Right lobe of liver (tissue), 6 donors: ENCODE measurements at regions not wholly inside any gene's neighbourhood (a gene's known extent, or its start where the extent isn't known, plus 50 kb on each side); places are given as distances from the start of the nearest gene placed in this dataset.

Experiments used
- ATAC-seq, 4 donors: fragments of 200-7000 bp; cut with Tn5 transposase; one replicate each; pipeline ENCODE4 v1.9.1; 2020; ENCODE audit warnings: mild to moderate bottlenecking in 4 of 4, moderate library complexity in 4 of 4
- DNase-seq, 3 donors: peaks; one replicate each; pipeline ENCODE4 v3.0.0-alpha.2; 2020
- H3K27ac ChIP-seq, 3 donors: fragments of 200-600 bp; one replicate each; pipeline ENCODE4 v1.8.0; 2022
- H3K27me3 ChIP-seq, 2 donors: fragments of 200-600 bp; one replicate each; pipeline ENCODE4 v1.8.0; 2022
- H3K36me3 ChIP-seq, 4 donors: fragments of 200-600 bp; sonication (generic) in 1 of 4; one replicate each; pipeline versions ENCODE4 v1.5.1 to v1.8.0; 2017 to 2022; ENCODE audit warnings: control low read depth in 1 of 4
- H3K4me1 ChIP-seq, 4 donors: fragments of 200-600 bp; sonication (generic) in 1 of 4; one replicate each; pipeline versions ENCODE4 v1.5.1 to v1.8.0; 2017 to 2022; ENCODE audit warnings: control low read depth in 1 of 4
- H3K4me3 ChIP-seq, 3 donors: fragments of 200-600 bp; one replicate each; pipeline ENCODE4 v1.8.0; 2022
- H3K9me3 ChIP-seq, 4 donors: fragments of 200-600 bp; sonication (generic) in 1 of 4; one replicate each; pipeline versions ENCODE4 v1.5.1 to v1.8.0; 2017 to 2022; ENCODE audit warnings: control low read depth in 1 of 4
- CTCF ChIP-seq, 4 donors: fragments of 200-600 bp in 3 of 4; fragments of 450-650 bp in 1 of 4; IDR thresholded peaks; one replicate each; pipeline versions ENCODE4 v1.5.1 to v1.8.0; 2016 to 2022; ENCODE audit warnings: antibody characterized with exemption in 4 of 4, mild to moderate bottlenecking in 2 of 4
- POLR2A ChIP-seq: fragments of 450-650 bp; IDR thresholded peaks from one replicate; pipeline ENCODE4 v1.6.1; 2017; ENCODE audit warnings: antibody characterized with exemption, mild to moderate bottlenecking
- WGBS: methylation state at CpG from one replicate; pipeline ENCODE4 v1.1.6; 2018; ENCODE audit warnings: low coverage, low lambda C conversion rate; ENCODE audit not compliant: insufficient coverage; ENCODE audit errors: missing lambda C conversion rate; 5-methylcytosine and 5-hydroxymethylcytosine counted together
- intact Hi-C, 2 donors: fragments of 100-400 bp; cut with DNase I; formaldehyde crosslinking; loops; one replicate each; pipeline versions ENCODE4 v1.11.2 to v1.14.1; 2022
- donor health status: DM: no; HTN: yes; CAD: no.
- donor health status: DM: no; HTN: no; CAD: no.
- donor health status: DM: no; HTN: no; CAD: no.
- donor health status: DM: no; HTN: yes; CAD: no.
- donor health status: DM: no; HTN: yes; CAD: no.

- intact Hi-C loops: no loop called here
- Histone ChIP-seq H3K36me3 (no peaks in the 10 kb centered on the region), H3K4me1 (peaks cover 0 to 1% (median 0%) of the 10 kb centered on the region in 4 donors), H3K4me3 (no peak overlapping the region), H3K9me3 (no peaks in the 10 kb centered on the region), H3K27me3 (no peaks in the 10 kb centered on the region), H3K27ac (no peak overlapping the region)
- TF ChIP-seq POLR2A: no peak
- no peak for TF ChIP-seq CTCF (IDR thresholded peaks at IDR 0.05)
- ATAC-seq (no peak), DNase-seq (no peak)
- WGBS: 89% methylated on average over 1 of the region's 2 CpGs
Measured at GRCh38 chr3:182703233-182703632, 90.1 kb upstream of the ATP11B start.

GRCh38 chr3:182704926-182705325, 88.4 kb upstream of the ATP11B start:
- Histone ChIP-seq H3K4me3 (no peak overlapping the region), H3K36me3 (no peaks in the 10 kb centered on the region), H3K27ac (no peak overlapping the region), H3K9me3 (no peaks in the 10 kb centered on the region), H3K27me3 (no peaks in the 10 kb centered on the region), H3K4me1 (no peaks in the 10 kb centered on the region)
- DNase-seq (no peak), ATAC-seq (no peak)
- 86% methylated on average over 4 of the region's 4 CpGs for WGBS
- intact Hi-C loops: no loop called here
- TF ChIP-seq POLR2A (no peak), CTCF (IDR thresholded peaks at IDR 0.05) (no peak)

- no peak overlapping the region for H3K27ac ChIP-seq
- H3K4me1 ChIP-seq: peaks cover 0 to 14% (median 2%) of the 10 kb centered on the region in 4 donors
- H3K9me3 ChIP-seq: no peaks in the 10 kb centered on the region
- ATAC-seq (no peak), DNase-seq (no peak)
- no peaks in the 10 kb centered on the region for H3K36me3 ChIP-seq
- no peak overlapping the region for H3K4me3 ChIP-seq
- intact Hi-C loops: no loop called here
- no peaks in the 10 kb centered on the region for H3K27me3 ChIP-seq
- TF ChIP-seq POLR2A (no peak), CTCF (IDR thresholded peaks at IDR 0.05) (no peak)
- 31% methylated on average over 1 of the region's 1 CpG for WGBS
Measured at GRCh38 chr3:182708810-182709209, 84.5 kb upstream of the ATP11B start.

GRCh38 chr3:182709306-182709705, 84.0 kb upstream of the ATP11B start:
- DNase-seq: no peak
- Histone ChIP-seq H3K27me3 (no peaks in the 10 kb centered on the region), H3K27ac (no peak overlapping the region), H3K4me1 (peaks cover 0 to 16% (median 2%) of the 10 kb centered on the region in 4 donors), H3K9me3 (no peaks in the 10 kb centered on the region), H3K4me3 (no peak overlapping the region), H3K36me3 (no peaks in the 10 kb centered on the region)
- 78% methylated on average over 4 of the region's 6 CpGs for WGBS
- TF ChIP-seq POLR2A (no peak), CTCF (IDR thresholded peaks at IDR 0.05) (no peak)
- no peak for ATAC-seq
- intact Hi-C loops: no loop called here
